Rectal smooth muscle tissue (tissue), 1 donor: ENCODE measurements at regions not wholly inside any gene's neighbourhood (a gene's known extent, or its start where the extent isn't known, plus 50 kb on each side); places are given as distances from the start of the nearest gene placed in this dataset.
"Not testable (repeated sequence)": the region's sequence is repeated elsewhere in the genome, so short reads cannot be mapped to it uniquely, and the experiment has no call there.

Experiments used
- H3K27ac ChIP-seq: one replicate; pipeline ENCODE4 v1.7.0; 2013; ENCODE audit warnings: low read depth, low read length, inconsistent platforms
- H3K27me3 ChIP-seq: one replicate; pipeline ENCODE4 v1.7.0; 2013; ENCODE audit warnings: low read length; ENCODE audit not compliant: control insufficient read depth, insufficient read depth
- H3K36me3 ChIP-seq: one replicate; pipeline ENCODE4 v1.7.0; 2013; ENCODE audit warnings: low read length; ENCODE audit not compliant: control insufficient read depth, insufficient read depth
- H3K4me1 ChIP-seq: one replicate; pipeline ENCODE4 v1.7.0; 2013; ENCODE audit warnings: low read length; ENCODE audit not compliant: control insufficient read depth, insufficient read depth
- H3K4me3 ChIP-seq: one replicate; pipeline ENCODE4 v1.7.0; 2013; ENCODE audit warnings: low read length
- H3K9ac ChIP-seq: one replicate; pipeline ENCODE4 v1.7.0; 2013; ENCODE audit warnings: low read length

GRCh38 chr15:39248204-39248603 lies 332.7 kb upstream of the THBS1 start:
- Histone ChIP-seq H3K27ac (no peak overlapping the region), H3K36me3 (no peaks in the 10 kb centered on the region), H3K4me1 (no peaks in the 10 kb centered on the region), H3K9ac (no peak overlapping the region), H3K27me3 (no peaks in the 10 kb centered on the region), H3K4me3 (no peak overlapping the region)

GRCh38 chr15:39250001-39250400 lies 330.9 kb upstream of the THBS1 start:
- Histone ChIP-seq H3K9ac (no peak overlapping the region), H3K4me3 (no peak overlapping the region), H3K36me3 (no peaks in the 10 kb centered on the region), H3K4me1 (no peaks in the 10 kb centered on the region), H3K27ac (no peak overlapping the region), H3K27me3 (no peaks in the 10 kb centered on the region)

GRCh38 chr15:39250460-39251186 lies 330.3 kb upstream of the THBS1 start:
- H3K4me3 ChIP-seq = no peak overlapping the region
- no peak overlapping the region for H3K9ac ChIP-seq
- no peaks in the 10 kb centered on the region for H3K36me3 ChIP-seq
- no peaks in the 10 kb centered on the region for H3K4me1 ChIP-seq
- H3K27me3 ChIP-seq = no peaks in the 10 kb centered on the region
- no peak overlapping the region for H3K27ac ChIP-seq

- Histone ChIP-seq H3K4me1 (no peaks in the 10 kb centered on the region), H3K36me3 (no peaks in the 10 kb centered on the region), H3K27me3 (no peaks in the 10 kb centered on the region), H3K27ac (no peak overlapping the region), H3K9ac (no peak overlapping the region), H3K4me3 (no peak overlapping the region)
Measured at GRCh38 chr15:39251413-39252133, 329.3 kb upstream of the THBS1 start.

- no peak overlapping the region for H3K4me3 ChIP-seq
Measured at GRCh38 chr15:39252134-39252470, 328.8 kb upstream of the THBS1 start.

GRCh38 chr15:39253552-39253951 lies 327.3 kb upstream of the THBS1 start:
- Histone ChIP-seq H3K36me3 (no peaks in the 10 kb centered on the region), H3K4me3 (no peak overlapping the region), H3K27me3 (no peaks in the 10 kb centered on the region)

More at GRCh38 chr15:39252134-39252470, 328.8 kb upstream of the THBS1 start:
- Histone ChIP-seq H3K4me1 (no peaks in the 10 kb centered on the region), H3K36me3 (no peaks in the 10 kb centered on the region), H3K9ac (no peak overlapping the region), H3K27me3 (no peaks in the 10 kb centered on the region), H3K27ac (no peak overlapping the region)

GRCh38 chr15:39254181-39254580 lies 326.7 kb upstream of the THBS1 start:
- no peaks in the 10 kb centered on the region for H3K27me3 ChIP-seq
- no peak overlapping the region for H3K27ac ChIP-seq
- H3K4me3 ChIP-seq = no peak overlapping the region
- no peak overlapping the region for H3K9ac ChIP-seq
- no peaks in the 10 kb centered on the region for H3K36me3 ChIP-seq
- H3K4me1 ChIP-seq = no peaks in the 10 kb centered on the region

More at GRCh38 chr15:39253552-39253951, 327.3 kb upstream of the THBS1 start:
- H3K9ac ChIP-seq = no peak overlapping the region
- no peaks in the 10 kb centered on the region for H3K4me1 ChIP-seq
- H3K27ac ChIP-seq = no peak overlapping the region

GRCh38 chr15:39255760-39256159 lies 325.1 kb upstream of the THBS1 start:
- Histone ChIP-seq H3K9ac (no peak overlapping the region), H3K36me3 (no peaks in the 10 kb centered on the region), H3K27ac (no peak overlapping the region), H3K4me1 (no peaks in the 10 kb centered on the region), H3K4me3 (no peak overlapping the region), H3K27me3 (no peaks in the 10 kb centered on the region)

- Histone ChIP-seq H3K9ac (no peak overlapping the region), H3K27ac (no peak overlapping the region), H3K4me1 (no peaks in the 10 kb centered on the region), H3K4me3 (no peak overlapping the region), H3K36me3 (no peaks in the 10 kb centered on the region), H3K27me3 (no peaks in the 10 kb centered on the region)
Measured at GRCh38 chr15:39260391-39260790, 320.5 kb upstream of the THBS1 start.

GRCh38 chr15:39260791-39261190 lies 320.1 kb upstream of the THBS1 start:
- Histone ChIP-seq H3K4me1 (no peaks in the 10 kb centered on the region), H3K27ac (no peak overlapping the region), H3K36me3 (no peaks in the 10 kb centered on the region), H3K27me3 (no peaks in the 10 kb centered on the region), H3K9ac (no peak overlapping the region), H3K4me3 (no peak overlapping the region)

- H3K27ac ChIP-seq, H3K36me3 ChIP-seq, H3K9ac ChIP-seq, H3K27me3 ChIP-seq, H3K4me3 ChIP-seq, H3K4me1 ChIP-seq: not testable (repeated sequence)
Measured at GRCh38 chr15:39261397-39262183, 319.3 kb upstream of the THBS1 start.

GRCh38 chr15:39262995-39263772 lies 317.7 kb upstream of the THBS1 start:
- H3K27me3 ChIP-seq, H3K4me3 ChIP-seq, H3K4me1 ChIP-seq, H3K27ac ChIP-seq, H3K36me3 ChIP-seq, H3K9ac ChIP-seq: not testable (repeated sequence)
